SK-N-MC (cell line): ENCODE measurements at regions not wholly inside any gene's neighbourhood (a gene's known extent, or its start where the extent isn't known, plus 50 kb on each side); places are given as distances from the start of the nearest gene placed in this dataset.

ENCODE experiments used
- EZH2 ChIP-seq: fragments of 200-600 bp; sonication (generic); IDR thresholded peaks from one replicate; pipeline ENCODE4 v1.6.1; 2017; ENCODE audit warnings: antibody characterized with exemption
- FOXP2 ChIP-seq: optimal IDR thresholded peaks from 2 replicates; pipeline ENCODE3; 2011; ENCODE audit warnings: mild to moderate bottlenecking, moderate library complexity; ENCODE audit not compliant: insufficient read depth; ENCODE audit errors: extremely low read length, control extremely low read depth
- POLR2AphosphoS5 ChIP-seq: IDR thresholded peaks from 2 replicates; pipeline ENCODE4 v1.6.1; 2012; ENCODE audit warnings: mild to moderate bottlenecking, low read depth, low read length, borderline replicate concordance

DNA sequence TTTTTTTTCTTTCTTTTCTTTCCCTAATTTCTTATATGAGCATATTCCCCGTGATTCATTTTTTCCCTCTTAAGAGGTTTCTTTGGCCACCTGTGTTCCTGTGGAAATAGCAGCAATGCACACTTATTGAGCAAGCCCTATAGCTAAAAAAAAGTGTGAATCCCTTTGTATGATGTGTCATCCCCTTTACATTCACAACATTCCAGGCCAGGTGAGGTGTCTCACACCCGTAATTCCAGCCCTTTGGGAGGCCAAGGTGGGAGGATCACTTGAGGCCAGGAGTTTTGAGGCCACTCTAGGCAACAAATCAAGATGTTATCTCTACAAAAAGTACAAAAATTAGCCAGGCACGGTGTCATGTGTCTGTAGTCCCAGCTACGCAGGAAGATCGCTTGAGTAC is 700.4 kb upstream of the TBX3 start:
- TF ChIP-seq FOXP2 = no peak
- no peak for TF ChIP-seq EZH2
- TF ChIP-seq POLR2AphosphoS5 = no peak
